Upper lobe of left lung (tissue), 4 donors: ENCODE measurements at regions not wholly inside any gene's neighbourhood (a gene's known extent, or its start where the extent isn't known, plus 50 kb on each side); places are given as distances from the start of the nearest gene placed in this dataset.
"Not testable (repeated sequence)": the region's sequence is repeated elsewhere in the genome, so short reads cannot be mapped to it uniquely, and the experiment has no call there.

Experiments used
- CTCF ChIP-seq, 6 experiments: fragments of 450-650 bp in 4 of 6; fragments of 200-600 bp in 2 of 6; sonication (generic) in 2 of 6; IDR thresholded peaks; one replicate each; pipeline ENCODE4 v1.5.1; 2016 to 2019; ENCODE audit warnings: antibody characterized with exemption in 6 of 6
- EP300 ChIP-seq, 4 donors: sonication (generic); formaldehyde crosslinking; IDR thresholded peaks; one replicate each; pipeline ENCODE4 v1.5.1; 2017; ENCODE audit warnings: antibody characterized with exemption in 4 of 4, control low read depth in 2 of 4

GRCh38 chr6:166231181-166231580, 63.5 kb upstream of the TBXT start:
- TF ChIP-seq EP300, CTCF (IDR thresholded peaks at IDR 0.05): not testable (repeated sequence)
